ENCODE measurements at regions not wholly inside any gene's neighbourhood (a gene's known extent, or its start where the extent isn't known, plus 50 kb on each side); places are given as distances from the start of the nearest gene placed in this dataset.
A peak's percentile ranks its signal among the peaks of the same experiment; 100 is the strongest.

GRCh38 chr10:2303169-2303568, 565.8 kb upstream of the ADARB2 start:
- Mint-ChIP-seq H3K36me3 (ENCODE audit: low read depth) (no peaks in the 10 kb centered on the region), H3K4me1 (peaks cover 11% of the 10 kb centered on the region), H3K27ac (no peak overlapping the region), H3K4me3 (no peak overlapping the region), H3K9me3 (peaks cover 3% of the 10 kb centered on the region), H3K27me3 (ENCODE audit: low read depth) (no peaks in the 10 kb centered on the region)
- no peak for TF ChIP-seq CTCF (IDR thresholded peaks at IDR 0.05; ENCODE audit: unreplicated experiment in 3 of 3)

- Mint-ChIP-seq H3K9me3 (peaks cover 3% of the 10 kb centered on the region), H3K36me3 (ENCODE audit: low read depth) (no peaks in the 10 kb centered on the region), H3K4me3 (no peak overlapping the region), H3K27me3 (ENCODE audit: low read depth) (no peaks in the 10 kb centered on the region), H3K4me1 (peaks cover 11% of the 10 kb centered on the region), H3K27ac (no peak overlapping the region)
- no peak for TF ChIP-seq CTCF (IDR thresholded peaks at IDR 0.05; ENCODE audit: unreplicated experiment in 3 of 3)
These were observed 563.9 kb upstream of the ADARB2 start for GRCh38 chr10:2301227-2301626.

GRCh38 chr10:2300231-2300630, 562.9 kb upstream of the ADARB2 start:
- Mint-ChIP-seq H3K9me3 (peaks cover 3% of the 10 kb centered on the region), H3K27ac (peak overlapping the region in 1 of 3 experiments; percentile 5), H3K27me3 (ENCODE audit: low read depth) (no peaks in the 10 kb centered on the region), H3K4me3 (no peak overlapping the region), H3K36me3 (ENCODE audit: low read depth) (no peaks in the 10 kb centered on the region), H3K4me1 (peaks cover 11% of the 10 kb centered on the region)
- no peak for TF ChIP-seq CTCF (IDR thresholded peaks at IDR 0.05; ENCODE audit: unreplicated experiment in 3 of 3)

- Mint-ChIP-seq H3K27ac (no peak overlapping the region), H3K4me1 (peaks cover 11% of the 10 kb centered on the region), H3K4me3 (no peak overlapping the region), H3K9me3 (no peaks in the 10 kb centered on the region), H3K27me3 (ENCODE audit: low read depth) (peaks cover 9% of the 10 kb centered on the region), H3K36me3 (ENCODE audit: low read depth) (no peaks in the 10 kb centered on the region)
- no peak for TF ChIP-seq CTCF (IDR thresholded peaks at IDR 0.05; ENCODE audit: unreplicated experiment in 3 of 3)
These were observed 559.0 kb upstream of the ADARB2 start for GRCh38 chr10:2296179-2296891.

- Mint-ChIP-seq H3K4me1 (no peaks in the 10 kb centered on the region), H3K27me3 (ENCODE audit: low read depth) (peaks cover 9% of the 10 kb centered on the region), H3K36me3 (ENCODE audit: low read depth) (no peaks in the 10 kb centered on the region), H3K27ac (no peak overlapping the region), H3K4me3 (no peak overlapping the region), H3K9me3 (no peaks in the 10 kb centered on the region)
- TF ChIP-seq CTCF (IDR thresholded peaks at IDR 0.05; ENCODE audit: unreplicated experiment in 3 of 3) = no peak
These were observed 557.4 kb upstream of the ADARB2 start for GRCh38 chr10:2294739-2295138.

- Mint-ChIP-seq H3K9me3 (no peaks in the 10 kb centered on the region), H3K36me3 (ENCODE audit: low read depth) (no peaks in the 10 kb centered on the region), H3K27ac (no peak overlapping the region), H3K27me3 (ENCODE audit: low read depth) (peaks cover 3% of the 10 kb centered on the region), H3K4me1 (no peaks in the 10 kb centered on the region), H3K4me3 (no peak overlapping the region)
- no peak for TF ChIP-seq CTCF (IDR thresholded peaks at IDR 0.05; ENCODE audit: unreplicated experiment in 3 of 3)
These were observed 546.7 kb upstream of the ADARB2 start for GRCh38 chr10:2284071-2284470.

All from nephron (organoid).